HG03064 (cell line): ENCODE measurements at regions not wholly inside any gene's neighbourhood (a gene's known extent, or its start where the extent isn't known, plus 50 kb on each side); places are given as distances from the start of the nearest gene placed in this dataset.
"Not testable (repeated sequence)": the region's sequence is repeated elsewhere in the genome, so short reads cannot be mapped to it uniquely, and the experiment has no call there.

ENCODE experiments used
- ATAC-seq: cut with Tn5 transposase; IDR thresholded peaks from one replicate; pipeline ENCODE4 v1.9.1; 2021; ENCODE audit warnings: low read depth; ENCODE audit not compliant: unreplicated experiment

DNA sequence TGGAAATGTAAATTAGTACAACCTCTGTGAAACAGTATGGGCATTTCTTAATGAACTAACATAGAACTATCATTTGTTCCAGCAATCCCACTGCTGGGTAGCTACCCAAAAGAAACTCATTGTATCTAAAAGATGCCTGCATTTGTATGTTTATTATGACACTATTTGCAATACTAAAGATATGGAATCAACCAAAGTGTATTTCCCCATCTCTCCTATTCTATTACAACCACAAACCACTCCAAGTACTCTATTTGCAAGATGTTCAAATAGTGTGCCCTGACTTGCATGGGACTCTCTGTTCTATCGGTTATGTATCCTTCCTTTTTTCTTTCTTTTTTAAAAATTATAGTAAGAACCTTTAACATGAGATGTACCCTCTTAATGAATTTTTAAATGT, 845.2 kb downstream of the CDH11 start:
- no peak for ATAC-seq

DNA sequence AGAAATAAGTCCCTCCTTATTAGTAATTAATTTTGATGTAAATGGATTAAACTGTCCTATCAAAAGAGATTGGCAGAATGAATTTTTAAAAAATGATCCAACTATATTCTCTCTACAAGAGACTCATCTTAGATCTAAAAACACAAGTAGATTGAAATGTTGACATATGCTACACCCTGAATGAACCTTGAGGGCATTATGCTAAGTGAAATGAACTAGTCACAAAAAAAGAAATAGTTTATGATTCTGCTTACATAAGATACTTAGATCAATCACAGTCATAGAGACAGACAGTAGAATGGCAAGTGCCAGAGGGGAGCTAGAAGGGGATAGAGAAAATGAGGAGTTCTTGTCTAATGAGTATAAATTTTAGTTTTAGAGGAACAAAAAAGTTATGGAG, 849.8 kb downstream of the CDH11 start:
- no peak for ATAC-seq

GRCh38 chr16:64269756-64270155, 852.1 kb downstream of the CDH11 start:
- ATAC-seq = no peak

DNA sequence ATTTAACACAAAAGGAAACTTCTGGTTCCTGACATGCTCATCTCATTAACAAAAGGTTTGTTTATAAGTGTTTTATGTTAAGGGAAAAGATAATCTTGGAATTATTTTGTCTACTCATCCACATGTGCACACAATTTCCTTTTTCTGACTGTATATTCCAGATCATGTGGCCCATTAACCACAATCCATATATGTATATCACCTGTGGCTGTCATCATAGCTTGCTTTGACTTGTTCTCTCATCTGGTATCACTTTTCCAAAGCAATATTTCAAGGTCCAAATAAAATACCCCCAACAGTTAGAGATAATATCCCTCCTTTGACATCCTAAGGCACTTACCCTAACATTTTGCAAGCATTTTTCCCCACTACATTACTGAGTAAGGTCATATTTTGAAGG, 856.1 kb downstream of the CDH11 start:
- no peak for ATAC-seq

- not testable (repeated sequence) for ATAC-seq
Observed at GRCh38 chr16:64260631-64261401, 861.0 kb downstream of the CDH11 start.

DNA sequence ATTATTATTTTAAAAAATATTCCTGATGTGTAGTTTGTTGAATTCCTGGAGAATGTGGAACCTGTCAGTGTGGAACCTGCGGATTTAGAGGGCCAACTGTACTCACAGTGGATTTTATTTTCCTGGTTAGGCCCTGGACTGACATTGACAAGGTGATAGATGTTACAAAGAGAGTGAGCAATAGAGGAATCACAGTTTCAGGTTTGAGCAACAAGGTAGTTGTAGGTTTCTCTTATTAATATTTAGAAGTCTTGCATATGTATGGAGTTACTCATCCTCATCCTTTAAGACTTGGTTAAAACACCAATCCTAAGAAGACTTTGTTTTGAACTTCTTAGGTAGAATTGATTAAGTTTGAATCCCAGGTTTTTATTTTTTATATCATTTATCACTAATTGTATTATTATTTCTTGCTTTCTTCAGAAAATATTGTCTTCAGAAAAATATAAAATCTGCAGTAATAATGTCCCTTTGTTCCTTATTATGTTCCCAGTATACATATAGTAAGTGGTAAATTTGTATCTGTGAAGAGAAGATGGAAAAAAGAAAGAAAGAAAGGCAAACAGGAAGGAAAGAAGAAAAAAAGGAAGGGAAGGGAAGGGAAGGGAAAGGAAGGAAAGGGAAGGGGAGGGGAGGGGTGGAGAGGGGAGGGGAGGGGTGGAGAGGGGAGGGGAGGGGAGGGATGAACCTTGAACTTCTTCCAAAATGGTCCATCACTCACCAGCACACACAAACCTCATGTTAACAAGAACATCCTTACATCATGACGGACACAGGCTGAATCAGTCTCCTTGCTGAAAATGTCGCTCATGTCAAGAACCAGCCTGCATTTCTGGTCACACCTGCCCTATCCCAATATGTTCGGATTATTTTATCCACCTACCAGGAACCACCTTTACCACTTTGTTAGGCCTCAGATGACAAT, 867.2 kb downstream of the CDH11 start:
- ATAC-seq = no peak

GRCh38 chr16:64253525-64253924, 868.3 kb downstream of the CDH11 start:
- no peak for ATAC-seq

- no peak for ATAC-seq
Observed at GRCh38 chr16:64253096-64253495, 868.8 kb downstream of the CDH11 start.

DNA sequence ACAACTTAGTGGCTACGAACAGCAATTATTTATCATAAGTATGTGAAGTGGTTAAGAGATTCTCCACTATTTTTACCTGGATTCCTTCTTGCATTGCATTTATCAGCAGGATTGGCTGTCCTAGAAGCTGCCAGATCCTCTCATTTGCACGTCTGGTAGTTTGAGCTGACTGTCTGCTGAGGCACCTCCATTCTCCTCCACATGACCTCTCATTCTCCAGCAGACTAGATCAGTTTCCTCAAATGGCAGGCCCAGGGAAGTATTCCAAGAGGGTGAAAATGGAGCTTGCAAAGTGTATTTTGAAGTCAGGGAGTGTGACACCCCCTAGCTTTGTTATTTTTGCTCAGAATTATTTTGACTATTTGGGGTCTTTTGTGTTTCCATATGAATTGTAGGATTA, 870.1 kb downstream of the CDH11 start:
- no peak for ATAC-seq

DNA sequence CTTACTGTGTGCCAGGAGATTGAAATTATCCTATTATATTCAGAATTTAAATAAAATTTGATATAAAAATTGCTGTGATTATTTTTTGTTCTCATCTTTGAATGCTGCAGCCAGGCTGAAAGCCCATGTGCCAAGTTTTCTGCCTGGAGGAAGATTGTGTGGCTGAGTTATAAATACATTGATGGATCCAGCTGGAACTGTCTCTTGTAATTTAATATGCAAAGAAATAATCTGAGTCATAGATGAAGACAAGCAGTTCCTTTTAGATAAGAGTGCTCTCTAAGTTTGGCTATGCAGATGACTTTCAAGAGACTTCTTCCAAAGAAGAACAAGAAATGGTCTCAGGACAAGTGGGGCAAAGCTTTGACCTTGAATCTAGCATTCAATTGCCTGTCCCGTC, 871.0 kb downstream of the CDH11 start:
- ATAC-seq = no peak

- no peak for ATAC-seq
Observed at GRCh38 chr16:64242492-64242891, 879.4 kb downstream of the CDH11 start.

GRCh38 chr16:64240586-64240985, 881.3 kb downstream of the CDH11 start:
- ATAC-seq = no peak

- no peak for ATAC-seq
Observed at GRCh38 chr16:64238571-64238970, 883.3 kb downstream of the CDH11 start.

DNA sequence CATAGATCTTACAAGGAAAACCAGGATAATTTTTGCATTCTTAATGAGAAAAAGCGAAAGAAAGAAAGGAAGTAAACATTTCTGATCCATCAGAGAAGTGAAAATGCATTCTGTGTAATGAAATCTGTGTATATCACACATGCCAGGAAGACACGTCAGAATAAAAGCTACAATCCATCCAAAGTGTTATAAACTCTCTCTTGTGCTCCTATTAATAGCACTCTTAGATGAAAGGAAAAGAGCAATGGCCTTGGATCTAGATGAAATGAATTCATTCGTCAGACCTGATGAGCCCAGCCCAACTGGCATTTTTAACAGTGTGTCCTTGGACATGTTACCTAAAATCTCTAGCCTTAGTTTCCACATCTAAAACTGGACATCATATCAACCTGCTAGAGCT, 885.5 kb downstream of the CDH11 start:
- no peak for ATAC-seq

- ATAC-seq = no peak
Observed at GRCh38 chr16:64234200-64234599, 887.7 kb downstream of the CDH11 start.

GRCh38 chr16:64225696-64226095, 896.2 kb downstream of the CDH11 start:
- no peak for ATAC-seq

DNA sequence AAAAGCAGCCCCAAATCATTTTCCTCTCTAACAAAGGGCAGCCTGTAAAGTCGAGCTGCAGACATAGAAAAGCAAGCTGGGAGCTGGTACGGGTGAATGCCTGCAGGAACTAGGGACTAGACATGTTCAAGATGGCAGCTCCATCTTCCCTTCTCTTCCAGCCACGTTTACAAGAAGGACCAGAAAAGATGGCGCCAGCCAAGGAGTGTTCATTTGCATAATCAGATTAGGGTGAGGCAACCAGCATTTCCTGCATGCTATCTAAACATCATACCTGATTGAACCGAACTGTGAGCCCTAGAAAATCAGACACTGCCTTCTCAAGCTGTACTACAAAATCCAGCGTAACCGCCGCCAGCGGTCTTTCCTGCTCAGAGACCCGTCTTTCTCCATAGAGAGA, 896.8 kb downstream of the CDH11 start:
- ATAC-seq = no peak

GRCh38 chr16:64217789-64218535, 903.9 kb downstream of the CDH11 start:
- no peak for ATAC-seq

GRCh38 chr16:64215730-64216129, 906.1 kb downstream of the CDH11 start:
- ATAC-seq = no peak

- ATAC-seq = no peak
Observed at GRCh38 chr16:64211331-64211730, 910.5 kb downstream of the CDH11 start.

- no peak for ATAC-seq
Observed at GRCh38 chr16:64206862-64207261, 915.0 kb downstream of the CDH11 start.
